ENCODE measurements at regions not wholly inside any gene's neighbourhood (a gene's known extent, or its start where the extent isn't known, plus 50 kb on each side); places are given as distances from the start of the nearest gene placed in this dataset.

- H3K4me3 ChIP-seq (ENCODE audit: low read length): no peak overlapping the region
- ATAC-seq (no peak), DNase-seq (no peak)
- intact Hi-C loops (cut with micrococcal nuclease): no loop called here
- no peaks in the 10 kb centered on the region for H3K36me3 ChIP-seq (ENCODE audit: low read depth, low read length)
- no peaks in the 10 kb centered on the region for H4K20me1 ChIP-seq (ENCODE audit: low read length)
- H3K4me2 ChIP-seq (ENCODE audit: low read length): no peak overlapping the region
- ChIA-PET POLR2A (ENCODE audit: unreplicated experiment) (no interaction called here), CTCF (no interaction called here)
- H3K79me2 ChIP-seq (ENCODE audit: low read length): no peaks in the 10 kb centered on the region
- no peaks in the 10 kb centered on the region for H3F3A ChIP-seq (ENCODE audit: low read length, unreplicated experiment)
- TF ChIP-seq EZH2phosphoT487 (IDR thresholded peaks at IDR 0.05; ENCODE audit: borderline replicate concordance, low read length) (no peak), CTCF (conservative IDR thresholded peaks at IDR 0.05; ENCODE audit: low read depth, low read length) (no peak)
- H3K27ac ChIP-seq (ENCODE audit: low read length): no peak overlapping the region
- H3K27me3 ChIP-seq (ENCODE audit: low read length): no peaks in the 10 kb centered on the region
- no peaks in the 10 kb centered on the region for H3K9me2 ChIP-seq (replicated peaks; ENCODE audit: low read length)
- no peak overlapping the region for H2AFZ ChIP-seq (ENCODE audit: low read length)
- no peak overlapping the region for H3K9ac ChIP-seq (ENCODE audit: low read length)
- BruUV-seq (replicated peaks): no TSS peak
- H3K4me1 ChIP-seq (ENCODE audit: insufficient read depth, low read length): no peaks in the 10 kb centered on the region
- H3K9me3 ChIP-seq (ENCODE audit: low read length): no peaks in the 10 kb centered on the region
These were observed 767.7 kb downstream of the TYW1 start for GRCh38 chr7:67764289-67764688.

- BruUV-seq (replicated peaks): no TSS peak
- no peak overlapping the region for H3K4me3 ChIP-seq (ENCODE audit: low read length)
- ATAC-seq (no peak), DNase-seq (no peak)
- H3K79me2 ChIP-seq (ENCODE audit: low read length): no peaks in the 10 kb centered on the region
- H3K9me2 ChIP-seq (replicated peaks; ENCODE audit: low read length): no peaks in the 10 kb centered on the region
- H4K20me1 ChIP-seq (ENCODE audit: low read length): no peaks in the 10 kb centered on the region
- ChIA-PET CTCF (no interaction called here), POLR2A (ENCODE audit: unreplicated experiment) (no interaction called here)
- H3K27me3 ChIP-seq (ENCODE audit: low read length): no peaks in the 10 kb centered on the region
- H3K4me1 ChIP-seq (ENCODE audit: insufficient read depth, low read length): no peaks in the 10 kb centered on the region
- no peak overlapping the region for H3K27ac ChIP-seq (ENCODE audit: low read length)
- H3K9me3 ChIP-seq (ENCODE audit: low read length): no peaks in the 10 kb centered on the region
- no peak for TF ChIP-seq EZH2phosphoT487 (IDR thresholded peaks at IDR 0.05; ENCODE audit: borderline replicate concordance, low read length)
- TF ChIP-seq CTCF (conservative IDR thresholded peaks at IDR 0.05; ENCODE audit: low read depth, low read length): no peak
- no peak for TF ChIP-seq EZH2 (IDR thresholded peaks at IDR 0.05; ENCODE audit: low read length, unreplicated experiment)
- no peak overlapping the region for H3K4me2 ChIP-seq (ENCODE audit: low read length)
- H3F3A ChIP-seq (ENCODE audit: low read length, unreplicated experiment): no peaks in the 10 kb centered on the region
- H2AFZ ChIP-seq (ENCODE audit: low read length): no peak overlapping the region
- no peaks in the 10 kb centered on the region for H3K36me3 ChIP-seq (ENCODE audit: low read depth, low read length)
- H3K9ac ChIP-seq (ENCODE audit: low read length): no peak overlapping the region
- intact Hi-C loops (cut with micrococcal nuclease): no loop called here
These were observed 769.0 kb downstream of the TYW1 start for GRCh38 chr7:67765481-67766175.

- BruUV-seq (replicated peaks): no TSS peak
- intact Hi-C loops (cut with micrococcal nuclease): no loop called here
These were observed 770.3 kb downstream of the TYW1 start for GRCh38 chr7:67766906-67767410.

More at GRCh38 chr7:67766906-67767410, 770.3 kb downstream of the TYW1 start:
- H3K4me1 ChIP-seq (ENCODE audit: insufficient read depth, low read length): no peaks in the 10 kb centered on the region
- H3K36me3 ChIP-seq (ENCODE audit: low read depth, low read length): no peaks in the 10 kb centered on the region
- no peak for DNase-seq
- no peaks in the 10 kb centered on the region for H3K9me2 ChIP-seq (replicated peaks; ENCODE audit: low read length)
- H3K4me3 ChIP-seq (ENCODE audit: low read length): no peak overlapping the region
- no peaks in the 10 kb centered on the region for H3K9me3 ChIP-seq (ENCODE audit: low read length)
- H3K4me2 ChIP-seq (ENCODE audit: low read length): no peak overlapping the region
- no peaks in the 10 kb centered on the region for H3F3A ChIP-seq (ENCODE audit: low read length, unreplicated experiment)
- no peak overlapping the region for H2AFZ ChIP-seq (ENCODE audit: low read length)
- ChIA-PET POLR2A (ENCODE audit: unreplicated experiment) (no interaction called here), CTCF (no interaction called here)
- TF ChIP-seq CTCF (conservative IDR thresholded peaks at IDR 0.05; ENCODE audit: low read depth, low read length) (no peak), EZH2phosphoT487 (IDR thresholded peaks at IDR 0.05; ENCODE audit: borderline replicate concordance, low read length) (no peak), EZH2 (IDR thresholded peaks at IDR 0.05; ENCODE audit: low read length, unreplicated experiment) (no peak)
- ATAC-seq: no peak
- no peak overlapping the region for H3K27ac ChIP-seq (ENCODE audit: low read length)
- no peaks in the 10 kb centered on the region for H4K20me1 ChIP-seq (ENCODE audit: low read length)
- H3K27me3 ChIP-seq (ENCODE audit: low read length): no peaks in the 10 kb centered on the region
- no peaks in the 10 kb centered on the region for H3K79me2 ChIP-seq (ENCODE audit: low read length)
- no peak overlapping the region for H3K9ac ChIP-seq (ENCODE audit: low read length)
